Cardiac muscle cell (in vitro differentiated cells and primary cell): ENCODE measurements at regions not wholly inside any gene's neighbourhood (a gene's known extent, or its start where the extent isn't known, plus 50 kb on each side); places are given as distances from the start of the nearest gene placed in this dataset.

Experiments used
- DNase-seq, 2 donors: peaks; one replicate each; pipeline versions ENCODE4 v3.0.0 to v3.0.0-alpha.2; 2010 to 2017; ENCODE audit warnings: low read depth in 1 of 2, low spot score in 1 of 2
- H3K27ac ChIP-seq: fragments of 200-600 bp; sonication (generic); 2 replicates; pipeline ENCODE4 v1.5.1; 2016
- H3K27me3 ChIP-seq: fragments of 200-600 bp; sonication (generic); 2 replicates; pipeline ENCODE4 v1.6.0; 2016; ENCODE audit warnings: control low read depth
- H3K36me3 ChIP-seq: fragments of 200-600 bp; sonication (generic); 2 replicates; pipeline ENCODE4 v1.5.1; 2016; ENCODE audit warnings: control low read depth
- H3K4me1 ChIP-seq: fragments of 200-600 bp; sonication (generic); 2 replicates; pipeline ENCODE4 v1.8.1; 2017; ENCODE audit warnings: low read depth, mild to moderate bottlenecking, mixed run types
- H3K4me3 ChIP-seq: fragments of 200-600 bp; sonication (generic); 2 replicates; pipeline ENCODE4 v1.5.1; 2016; ENCODE audit warnings: mild to moderate bottlenecking
- H3K9me3 ChIP-seq: fragments of 200-600 bp; sonication (generic); 2 replicates; pipeline ENCODE4 v1.5.1; 2017; ENCODE audit warnings: low read depth, mild to moderate bottlenecking, control low read depth
- TF ChIP-seq, protein P1 (sequence below): IDR thresholded peaks from 2 replicates; pipeline ENCODE4 v1.5.1; 2012; ENCODE audit warnings: low read depth, mild to moderate bottlenecking, low read length

DNA sequence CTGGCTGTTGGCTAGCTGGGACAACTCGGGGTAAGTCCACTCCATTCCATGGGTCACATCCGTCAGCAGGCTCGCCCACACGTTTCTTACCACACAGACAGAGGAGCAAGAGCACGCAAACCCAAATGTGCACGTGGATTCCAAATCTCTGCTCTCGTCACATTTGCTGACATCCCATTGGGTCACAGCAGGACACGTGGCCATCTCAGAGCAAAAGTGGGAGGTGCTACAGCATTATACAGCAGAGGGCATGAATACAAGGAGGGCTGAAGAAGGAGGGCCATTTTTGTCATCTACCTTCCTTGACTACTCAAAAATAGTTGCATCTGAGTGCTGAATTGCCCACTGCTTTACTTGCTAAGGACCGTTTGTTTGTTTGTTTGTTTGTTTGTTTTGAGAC, 84.7 kb downstream of the RBBP6 start:
- H3K27ac ChIP-seq, result no peak overlapping the region
- no peak overlapping the region for H3K4me3 ChIP-seq
- H3K27me3 ChIP-seq, result no peaks in the 10 kb centered on the region
- DNase-seq, result no peak
- TF ChIP-seq, protein P1, sequence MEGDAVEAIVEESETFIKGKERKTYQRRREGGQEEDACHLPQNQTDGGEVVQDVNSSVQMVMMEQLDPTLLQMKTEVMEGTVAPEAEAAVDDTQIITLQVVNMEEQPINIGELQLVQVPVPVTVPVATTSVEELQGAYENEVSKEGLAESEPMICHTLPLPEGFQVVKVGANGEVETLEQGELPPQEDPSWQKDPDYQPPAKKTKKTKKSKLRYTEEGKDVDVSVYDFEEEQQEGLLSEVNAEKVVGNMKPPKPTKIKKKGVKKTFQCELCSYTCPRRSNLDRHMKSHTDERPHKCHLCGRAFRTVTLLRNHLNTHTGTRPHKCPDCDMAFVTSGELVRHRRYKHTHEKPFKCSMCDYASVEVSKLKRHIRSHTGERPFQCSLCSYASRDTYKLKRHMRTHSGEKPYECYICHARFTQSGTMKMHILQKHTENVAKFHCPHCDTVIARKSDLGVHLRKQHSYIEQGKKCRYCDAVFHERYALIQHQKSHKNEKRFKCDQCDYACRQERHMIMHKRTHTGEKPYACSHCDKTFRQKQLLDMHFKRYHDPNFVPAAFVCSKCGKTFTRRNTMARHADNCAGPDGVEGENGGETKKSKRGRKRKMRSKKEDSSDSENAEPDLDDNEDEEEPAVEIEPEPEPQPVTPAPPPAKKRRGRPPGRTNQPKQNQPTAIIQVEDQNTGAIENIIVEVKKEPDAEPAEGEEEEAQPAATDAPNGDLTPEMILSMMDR, result no peak
- no peaks in the 10 kb centered on the region for H3K36me3 ChIP-seq
- no peaks in the 10 kb centered on the region for H3K9me3 ChIP-seq
- no peaks in the 10 kb centered on the region for H3K4me1 ChIP-seq

DNA sequence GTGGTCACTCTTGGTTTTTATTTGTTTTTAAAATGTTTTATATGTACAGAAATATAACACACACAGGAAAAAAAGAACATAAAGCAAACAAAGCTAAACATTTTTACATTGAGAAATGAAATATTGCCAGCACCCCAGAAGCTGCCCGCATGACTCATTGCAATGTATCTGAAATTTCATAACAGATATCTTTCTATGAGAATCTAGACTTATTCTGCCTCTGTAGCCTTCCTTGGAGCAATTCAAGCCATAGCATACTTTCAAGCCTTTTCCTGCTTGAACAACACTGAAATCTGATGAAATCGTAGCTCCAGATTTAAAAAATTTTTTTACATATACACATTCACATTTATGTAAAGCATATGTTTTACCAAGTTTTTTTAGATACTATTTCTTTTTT, 86.9 kb downstream of the RBBP6 start:
- H3K4me3 ChIP-seq, result no peak overlapping the region
- TF ChIP-seq, protein P1, result no peak
- H3K9me3 ChIP-seq, result no peaks in the 10 kb centered on the region
- no peaks in the 10 kb centered on the region for H3K4me1 ChIP-seq
- H3K27me3 ChIP-seq, result no peaks in the 10 kb centered on the region
- H3K36me3 ChIP-seq, result no peaks in the 10 kb centered on the region
- H3K27ac ChIP-seq, result no peak overlapping the region
- peak in 1 of 2 donors; percentile 74 for DNase-seq

DNA sequence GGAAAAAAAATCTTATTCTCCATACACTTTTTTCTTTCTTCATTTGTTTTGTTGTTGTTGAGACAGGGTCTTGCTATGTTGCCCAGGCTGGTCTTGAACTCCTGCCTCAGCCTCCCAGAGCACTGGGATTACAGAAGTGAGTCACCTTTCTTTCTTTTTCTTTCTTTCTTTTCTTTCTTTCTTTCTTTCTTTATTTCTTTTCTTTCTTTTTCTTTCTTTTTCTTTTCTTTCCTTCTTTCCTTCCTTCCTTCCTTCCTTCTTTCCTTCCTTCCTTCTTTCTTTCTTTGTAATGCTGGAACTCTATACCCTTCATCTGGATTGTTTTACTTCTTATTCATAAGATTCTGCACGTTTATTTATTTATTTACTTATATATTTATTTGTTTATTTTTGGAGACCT, 94.5 kb upstream of the TNRC6A start:
- Histone ChIP-seq H3K36me3 (no peaks in the 10 kb centered on the region), H3K27me3 (no peaks in the 10 kb centered on the region), H3K4me3 (no peak overlapping the region), H3K9me3 (no peaks in the 10 kb centered on the region), H3K27ac (no peak overlapping the region), H3K4me1 (no peaks in the 10 kb centered on the region)
- DNase-seq, result no peak
- TF ChIP-seq, protein P1, result no peak

DNA sequence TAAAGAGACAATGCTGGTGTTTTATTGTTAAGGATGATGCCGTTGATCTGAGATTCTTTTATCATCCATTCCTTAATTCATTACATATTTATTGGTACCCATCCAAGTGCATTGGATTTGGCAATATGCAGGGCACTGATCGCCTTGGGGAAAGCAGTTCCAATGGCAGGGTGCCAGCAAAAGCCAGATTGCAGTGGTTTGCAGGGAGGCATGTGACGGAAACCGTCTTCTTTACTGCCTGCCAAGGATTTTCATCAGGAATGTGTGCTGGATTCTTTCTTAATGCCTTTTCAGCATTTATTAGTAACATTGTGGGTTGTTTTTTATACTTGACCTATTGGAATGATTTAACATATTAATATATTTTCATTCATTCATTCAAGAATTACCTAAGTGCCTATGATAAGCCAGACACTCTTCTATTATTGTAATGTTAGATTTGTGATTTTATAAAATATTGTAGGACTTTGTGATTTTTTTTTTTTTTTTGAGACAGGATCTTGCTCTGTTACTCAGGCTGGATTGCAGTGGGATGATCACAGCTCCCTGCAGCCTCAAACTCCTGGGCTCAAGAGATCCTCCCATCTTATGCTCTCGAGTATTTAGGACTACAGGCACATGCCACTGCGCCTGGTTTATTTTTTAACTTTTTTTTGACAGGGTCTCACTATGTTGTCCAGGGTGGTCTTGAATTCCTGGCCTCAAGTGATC, 93.4 kb upstream of the TNRC6A start:
- H3K36me3 ChIP-seq, result no peaks in the 10 kb centered on the region
- H3K4me3 ChIP-seq, result no peak overlapping the region
- no peaks in the 10 kb centered on the region for H3K4me1 ChIP-seq
- peak; percentile 52 to 98 for DNase-seq
- H3K9me3 ChIP-seq, result no peaks in the 10 kb centered on the region
- no peak overlapping the region for H3K27ac ChIP-seq
- H3K27me3 ChIP-seq, result no peaks in the 10 kb centered on the region
- TF ChIP-seq, protein P1, result no peak

DNA sequence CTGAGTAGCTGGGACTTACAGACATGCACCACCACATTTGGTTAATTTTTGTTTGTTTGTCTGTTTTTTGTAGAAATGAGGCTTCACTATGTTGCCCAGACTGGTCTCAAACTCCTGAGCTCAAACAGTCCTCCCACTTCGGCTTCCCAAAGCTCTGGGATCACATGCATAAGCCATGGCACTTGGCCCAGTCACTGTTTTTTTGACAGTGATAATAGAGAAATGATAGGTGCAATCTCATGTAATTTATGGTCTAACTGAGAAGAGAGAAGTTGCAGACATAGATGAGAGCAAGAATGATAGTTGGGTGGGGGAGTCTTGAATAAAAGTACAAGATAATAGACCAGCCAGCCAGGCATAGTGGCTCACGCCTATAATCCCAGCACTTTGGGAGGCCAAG, 89.7 kb upstream of the TNRC6A start:
- no peak overlapping the region for H3K4me3 ChIP-seq
- no peak overlapping the region for H3K27ac ChIP-seq

More for the DNA sequence above, 89.7 kb upstream of the TNRC6A start:
- no peaks in the 10 kb centered on the region for H3K4me1 ChIP-seq
- H3K36me3 ChIP-seq, result no peaks in the 10 kb centered on the region
- peak in 1 of 2 donors; percentile 5 for DNase-seq
- no peaks in the 10 kb centered on the region for H3K27me3 ChIP-seq
- no peaks in the 10 kb centered on the region for H3K9me3 ChIP-seq
- TF ChIP-seq, protein P1, result no peak
